NCI-H345 treated with DMSO at 0.1 percent for 48 hours (cell line): ENCODE measurements at regions not wholly inside any gene's neighbourhood (a gene's known extent, or its start where the extent isn't known, plus 50 kb on each side); places are given as distances from the start of the nearest gene placed in this dataset.
A peak's percentile ranks its signal among the peaks of the same experiment; 100 is the strongest.
"Not testable (repeated sequence)": the region's sequence is repeated elsewhere in the genome, so short reads cannot be mapped to it uniquely, and the experiment has no call there.

Source experiments
- DNase-seq: peaks from one replicate; lab custom pipeline; 2025; ENCODE audit not compliant: unreplicated experiment; lab: John Stamatoyannopoulos, UW

DNA sequence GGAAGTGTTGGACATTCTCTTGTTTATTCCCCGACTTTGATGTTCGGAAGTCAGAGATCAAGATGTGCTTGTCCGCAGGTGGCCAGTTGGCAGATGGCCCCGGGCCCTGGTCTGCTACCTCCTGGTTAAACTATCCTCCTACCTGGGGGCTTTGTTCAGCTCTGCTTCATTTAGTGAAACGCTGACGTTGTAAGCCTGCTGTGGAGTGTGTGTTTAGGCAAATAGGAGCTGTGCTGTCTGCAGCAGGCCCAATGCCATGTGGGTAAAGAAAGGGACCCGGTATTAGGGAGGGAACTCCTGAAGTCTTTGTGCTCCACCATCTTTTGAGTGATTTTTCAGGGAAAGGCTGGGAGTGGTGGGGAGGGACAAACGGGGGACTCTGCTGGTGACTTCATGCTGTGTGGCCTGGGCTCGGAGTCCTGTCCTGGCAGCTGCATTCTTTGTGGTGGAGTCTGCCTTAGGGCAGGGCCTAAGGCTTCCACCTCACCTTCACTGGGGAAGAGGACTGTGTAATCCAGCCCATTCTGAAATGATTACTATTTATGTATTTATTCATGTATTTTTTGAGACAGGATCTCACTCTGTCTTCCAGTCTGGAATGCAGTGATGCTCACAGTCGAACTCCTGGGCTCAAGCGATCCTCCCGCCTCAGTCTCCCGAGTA, 171.1 kb upstream of the KLF6 start:
- DNase-seq, result peak; percentile 81

DNA sequence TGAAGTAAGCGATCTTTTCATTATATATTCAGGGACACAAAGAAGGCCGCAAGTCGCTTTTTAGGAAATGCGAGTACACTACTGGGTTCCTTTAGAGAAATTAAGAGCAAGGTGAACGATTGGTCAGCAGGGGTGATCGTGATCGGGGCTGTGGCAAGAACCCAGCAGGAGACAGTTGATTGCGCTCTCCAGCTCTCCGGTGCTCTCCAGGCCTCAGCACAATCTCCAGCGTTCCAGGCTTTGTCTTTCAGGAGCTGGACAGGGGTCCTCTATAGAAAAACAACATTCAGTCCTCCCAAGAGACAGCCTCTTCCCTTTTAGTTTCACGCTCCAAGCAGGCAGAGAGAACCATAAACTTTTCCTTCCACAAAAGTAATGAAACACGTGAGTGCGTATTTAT, 170.5 kb upstream of the KLF6 start:
- peak; percentile 63 for DNase-seq

DNA sequence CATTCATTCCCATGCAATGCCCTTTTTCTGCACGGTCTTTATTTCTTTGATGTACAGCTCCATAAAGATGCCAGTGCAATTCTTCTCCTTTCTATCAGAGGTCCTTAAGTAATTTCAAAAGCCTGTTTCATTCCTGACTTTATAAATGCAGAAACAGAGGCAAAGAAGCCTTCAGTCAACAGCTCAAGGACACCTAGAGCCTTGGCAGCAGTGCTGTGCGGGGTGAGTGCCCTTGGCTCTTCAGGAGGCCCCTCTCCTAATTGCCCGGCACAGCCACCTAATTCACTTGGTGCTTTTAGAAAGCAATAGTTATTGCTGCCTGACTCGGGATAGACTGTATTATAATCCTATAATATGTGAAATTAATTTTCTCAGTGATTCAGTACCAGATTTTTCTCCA, 169.6 kb upstream of the KLF6 start:
- DNase-seq, result no peak

DNA sequence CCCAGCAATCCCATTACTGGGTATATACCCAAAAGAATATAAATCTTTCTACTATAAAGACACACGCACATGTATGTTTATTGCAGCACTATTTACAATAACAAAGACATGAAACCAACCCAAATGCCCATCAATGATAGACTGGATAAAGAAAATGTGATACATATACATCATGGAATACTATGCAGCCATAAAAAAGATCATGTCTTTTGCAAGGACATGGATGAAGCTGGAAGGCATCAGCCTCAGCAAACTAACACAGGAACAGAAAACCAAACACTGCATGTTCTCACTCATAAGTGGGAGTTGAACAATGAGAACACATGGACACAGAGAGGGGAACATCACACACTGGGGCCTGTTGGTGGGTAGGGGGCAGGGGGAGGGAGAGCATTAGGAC, 169.0 kb upstream of the KLF6 start:
- DNase-seq, result not testable (repeated sequence)

DNA sequence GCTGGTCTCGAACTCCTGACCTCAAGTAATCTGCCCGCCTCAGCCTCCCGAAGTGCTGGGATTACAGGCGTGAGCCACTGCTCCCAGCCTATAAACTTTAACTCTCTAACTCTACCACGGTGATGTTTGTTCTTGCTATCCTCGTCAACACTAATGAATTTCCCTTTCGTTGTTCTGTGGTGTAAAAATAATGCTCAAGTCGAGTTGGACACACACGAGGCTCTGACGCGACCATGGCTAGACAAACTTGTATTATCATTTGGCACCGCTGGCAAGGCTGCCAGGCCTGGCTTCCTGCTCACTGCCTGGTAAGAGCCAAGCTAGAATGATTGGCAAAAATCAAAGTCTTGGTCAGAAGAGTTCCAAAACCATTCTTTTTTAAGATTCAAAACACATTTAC, 167.0 kb upstream of the KLF6 start:
- no peak for DNase-seq

DNA sequence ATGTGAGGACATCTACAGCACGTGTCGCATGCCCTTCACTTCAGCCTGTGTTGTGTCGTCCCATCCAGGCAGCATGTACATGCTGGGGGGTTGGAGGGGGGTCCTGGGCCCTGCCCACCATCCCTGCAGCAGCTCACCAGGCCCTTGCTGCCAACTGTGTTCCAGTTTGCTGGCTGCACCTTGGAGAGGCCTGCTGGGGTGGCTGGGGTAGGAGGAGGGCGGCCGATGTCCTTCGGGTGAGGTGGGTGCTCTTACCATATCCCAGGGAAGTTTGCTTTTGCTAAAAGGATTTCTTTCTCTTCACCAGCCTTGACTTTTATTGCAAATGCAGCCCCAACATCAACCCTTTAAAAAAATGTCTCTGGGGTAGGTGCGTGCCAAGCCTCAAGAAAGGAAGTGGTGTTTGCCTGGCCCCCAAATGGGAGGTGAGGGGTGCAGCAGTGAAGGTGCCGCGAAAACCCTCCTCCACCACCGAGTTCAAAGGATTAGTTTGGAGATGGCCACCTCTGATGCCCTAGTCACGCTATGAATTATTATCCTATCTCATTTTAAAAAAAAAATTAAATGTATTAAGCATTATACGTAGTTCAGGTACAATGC, 165.8 kb upstream of the KLF6 start:
- DNase-seq, result no peak

DNA sequence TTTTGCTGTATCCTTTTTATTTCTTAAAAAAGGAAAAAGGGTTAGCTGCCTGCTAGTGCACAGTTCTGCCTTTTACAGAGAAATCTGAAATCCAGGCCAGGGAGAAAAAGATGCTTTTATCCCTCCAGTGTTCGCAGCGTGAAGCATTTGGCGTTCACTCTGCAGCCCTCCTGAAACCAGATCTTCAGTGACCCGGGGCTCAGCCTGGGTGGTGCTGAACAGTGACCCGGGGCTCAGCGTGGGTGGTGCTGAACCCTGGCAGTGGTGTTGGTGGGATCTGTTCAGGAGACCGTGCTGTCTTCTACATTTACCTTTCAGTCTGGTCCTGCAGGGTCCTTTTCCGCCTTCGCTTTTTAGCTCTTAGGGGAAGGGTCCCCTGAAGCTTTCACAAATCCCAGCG, 164.7 kb upstream of the KLF6 start:
- DNase-seq, result no peak

DNA sequence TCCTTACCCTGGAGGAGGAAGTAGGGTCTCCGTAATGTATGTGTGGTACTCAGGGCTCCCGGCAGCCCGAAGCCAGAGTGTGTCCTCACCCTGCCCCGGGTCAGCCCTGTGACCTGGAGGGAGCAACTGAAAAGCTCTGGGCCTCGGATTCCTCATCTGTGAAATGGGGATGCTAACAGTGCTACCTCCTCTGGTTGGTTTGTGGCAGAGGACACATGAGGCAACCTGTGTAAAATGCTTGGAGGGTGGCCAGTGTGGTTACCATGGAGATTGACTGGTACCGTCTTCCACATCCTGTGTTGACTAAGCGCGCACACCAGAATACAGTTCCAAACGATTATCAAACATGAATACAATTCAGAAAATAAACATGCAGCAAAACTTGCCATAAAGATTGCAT, 163.8 kb upstream of the KLF6 start:
- DNase-seq, result no peak

DNA sequence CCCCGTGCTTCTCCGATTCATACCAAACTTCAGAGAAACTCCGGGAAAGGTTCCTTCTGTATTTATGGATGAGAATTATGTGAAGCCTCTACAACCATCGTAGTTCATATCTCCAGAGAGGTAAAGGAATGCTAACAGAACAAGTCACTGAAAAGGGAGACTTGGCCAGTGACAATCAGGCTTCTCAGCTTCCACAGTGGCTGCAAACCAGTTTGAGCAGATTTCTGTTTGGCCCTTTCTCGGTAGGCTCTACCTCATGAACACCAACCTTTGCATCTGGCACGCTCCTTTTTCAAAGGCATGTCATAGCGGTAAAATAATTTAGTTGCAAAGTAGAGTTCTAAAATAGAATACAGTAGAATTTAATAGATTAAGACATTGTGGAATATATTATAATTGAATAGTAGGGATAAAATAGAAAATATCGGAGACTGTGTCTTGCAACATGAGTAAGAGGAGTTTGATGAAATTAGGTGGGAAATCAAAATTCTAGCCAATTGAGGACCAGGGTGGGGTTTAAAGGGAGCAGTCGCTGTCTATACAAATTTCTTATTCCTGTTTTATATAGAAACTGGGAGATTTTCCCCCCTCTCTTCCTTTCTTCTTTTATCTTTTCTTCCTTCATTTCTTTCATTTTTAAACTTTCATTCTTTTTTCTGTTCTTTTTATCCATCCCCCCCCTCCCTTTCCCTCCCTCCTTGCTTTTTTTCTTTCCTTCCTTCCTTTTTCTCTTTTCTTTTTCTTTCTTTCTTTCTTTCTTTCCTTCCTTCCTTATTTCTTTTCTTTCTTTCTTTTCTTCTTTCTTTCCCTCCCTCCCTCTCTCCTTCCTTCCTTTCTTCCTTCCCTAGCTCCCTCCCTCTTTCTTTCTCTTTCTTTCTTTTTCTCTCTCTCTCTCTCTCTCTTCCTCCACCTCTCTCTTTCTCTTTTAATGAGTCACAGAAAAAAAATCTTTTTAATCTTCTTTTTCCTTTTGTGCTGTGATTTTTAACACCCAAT, 161.5 kb upstream of the KLF6 start:
- no peak for DNase-seq

DNA sequence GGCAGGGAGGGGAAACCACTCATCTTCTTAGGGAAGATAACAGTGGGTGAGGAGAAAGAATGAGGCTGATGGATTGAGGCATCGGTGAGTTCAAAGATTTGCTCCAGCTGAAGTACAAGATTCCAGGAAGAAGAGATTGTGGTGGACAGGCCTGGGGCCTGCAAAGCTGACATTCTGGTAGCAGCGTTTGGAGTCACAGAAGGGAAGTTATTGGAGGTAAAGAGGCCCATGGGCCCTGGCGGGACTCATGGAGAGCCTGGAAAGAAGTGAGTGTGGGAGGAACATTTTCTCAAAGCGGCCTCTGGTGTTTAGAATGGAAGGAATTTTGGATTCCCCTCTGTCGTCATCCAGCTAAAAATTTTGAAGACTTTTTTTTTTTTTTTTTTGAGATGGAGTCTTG, 160.0 kb upstream of the KLF6 start:
- DNase-seq, result no peak

DNA sequence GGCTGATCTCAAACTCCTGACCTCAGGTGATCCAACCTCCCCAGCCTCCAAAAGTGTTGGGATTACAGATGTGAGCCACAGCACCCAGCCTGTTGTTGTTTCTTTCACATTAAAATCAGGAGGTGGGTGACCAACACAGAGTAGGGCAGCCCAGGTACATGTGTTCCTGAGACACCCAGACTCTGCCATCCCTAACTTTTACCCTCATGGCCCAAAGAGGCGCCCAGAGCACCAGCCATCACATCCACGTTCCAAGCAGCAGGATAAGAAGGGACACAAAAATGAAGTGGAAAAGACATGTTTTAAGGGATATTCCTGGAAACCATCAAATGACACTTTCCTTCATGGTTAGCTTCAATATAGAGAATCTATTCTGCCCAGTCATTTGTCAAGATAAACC, 159.6 kb upstream of the KLF6 start:
- no peak for DNase-seq

DNA sequence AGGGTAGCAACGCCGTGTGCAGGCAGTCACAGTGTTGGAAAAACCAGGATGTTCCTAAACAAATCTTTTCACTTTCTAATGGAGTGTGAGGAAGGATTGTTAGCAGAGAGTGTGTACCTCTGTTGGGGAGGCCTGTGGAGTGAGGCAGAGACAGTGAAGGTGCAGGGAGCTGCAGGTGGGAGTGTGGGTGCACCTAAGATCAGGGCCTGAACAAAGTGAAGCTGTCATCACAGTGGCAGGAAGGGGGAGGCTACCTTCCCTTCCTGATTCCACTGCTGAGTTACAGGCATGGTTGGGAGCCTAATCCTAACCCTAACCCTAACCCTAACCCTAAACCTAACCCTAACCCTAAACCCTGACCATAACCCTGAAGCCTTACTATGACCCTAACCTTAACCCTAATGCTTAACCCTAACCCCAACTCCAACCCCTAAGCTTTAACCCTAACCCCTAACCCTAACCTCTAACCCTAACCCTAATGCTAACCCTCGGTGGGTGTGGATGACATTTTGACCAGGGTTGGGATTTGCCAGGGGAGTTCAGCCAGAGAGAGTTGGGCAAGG, 158.8 kb upstream of the KLF6 start:
- DNase-seq, result no peak

DNA sequence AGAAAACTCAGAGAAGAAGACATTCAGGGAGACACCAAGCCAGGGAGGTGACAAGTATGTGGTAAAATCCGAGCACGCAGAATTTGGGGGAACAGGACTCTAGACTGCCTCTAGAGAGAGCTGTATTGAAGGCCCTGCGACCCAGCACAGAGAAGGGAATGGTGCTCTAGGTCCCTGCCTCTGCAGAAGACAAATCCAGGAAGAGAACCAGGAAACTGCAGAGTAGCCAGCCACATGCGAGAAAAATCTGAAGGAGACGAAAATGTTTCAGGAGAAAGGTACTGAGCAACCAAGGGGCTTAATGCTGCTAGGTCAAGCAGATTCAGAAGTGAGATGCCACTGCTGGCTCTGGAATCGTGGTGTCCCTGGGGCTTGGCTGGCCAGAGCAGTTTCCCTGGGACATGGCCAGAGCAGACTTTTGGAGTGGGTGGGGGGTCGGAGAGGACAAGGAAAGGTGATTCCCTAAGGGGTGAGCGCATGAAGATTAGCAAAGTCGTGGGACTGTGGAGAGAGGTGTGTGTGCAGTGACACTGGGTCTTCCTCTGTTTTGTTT, 158.0 kb upstream of the KLF6 start:
- DNase-seq, result no peak

DNA sequence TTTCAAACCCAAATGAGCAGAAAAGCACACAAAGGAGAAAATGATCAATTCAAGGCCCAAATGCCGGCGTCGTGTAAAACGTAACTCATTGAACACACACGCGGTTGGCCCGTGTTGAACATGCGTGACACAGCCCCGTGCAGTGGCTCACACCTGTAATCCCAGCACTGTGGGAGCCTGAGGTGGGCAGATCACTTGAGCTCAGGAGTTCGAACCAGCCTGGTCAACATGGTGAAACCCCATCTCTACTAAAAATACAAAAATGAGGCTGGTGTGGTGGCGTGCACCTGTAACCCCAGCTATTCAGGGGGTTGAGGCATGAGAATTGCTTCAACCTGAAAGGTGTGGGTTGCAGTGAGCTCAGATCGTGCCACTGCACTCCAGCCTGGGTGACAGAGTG, 156.7 kb upstream of the KLF6 start:
- DNase-seq, result no peak

DNA sequence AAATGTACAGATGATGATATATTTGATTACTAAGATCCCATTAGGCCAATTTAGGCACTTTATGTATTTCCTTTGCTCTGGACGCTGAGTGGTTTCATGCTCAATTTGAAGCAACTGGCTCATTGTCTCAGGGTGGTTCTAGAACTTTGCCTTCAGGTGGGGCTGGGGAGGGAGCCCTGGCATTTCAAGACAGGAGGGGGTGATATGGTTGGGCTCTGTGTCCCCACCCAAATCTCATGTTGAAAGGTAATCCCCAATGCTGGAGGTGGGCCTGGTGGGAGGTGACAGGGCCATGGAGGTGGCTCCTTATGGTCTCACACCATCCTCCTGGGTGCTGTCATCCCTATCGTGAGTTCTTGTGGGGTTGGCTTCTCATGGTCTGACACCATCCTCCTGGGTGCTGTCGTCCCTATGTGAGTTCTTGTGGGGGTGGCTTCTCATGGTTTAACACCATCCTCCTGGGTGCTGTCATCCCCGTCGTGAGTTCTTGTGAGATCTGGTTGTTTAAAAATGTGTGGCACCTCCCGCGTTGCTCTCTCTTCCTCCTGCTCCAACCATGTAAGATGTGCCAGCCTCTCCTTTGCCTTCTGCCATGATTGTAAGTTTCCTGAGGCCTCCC, 151.5 kb upstream of the KLF6 start:
- DNase-seq, result no peak

DNA sequence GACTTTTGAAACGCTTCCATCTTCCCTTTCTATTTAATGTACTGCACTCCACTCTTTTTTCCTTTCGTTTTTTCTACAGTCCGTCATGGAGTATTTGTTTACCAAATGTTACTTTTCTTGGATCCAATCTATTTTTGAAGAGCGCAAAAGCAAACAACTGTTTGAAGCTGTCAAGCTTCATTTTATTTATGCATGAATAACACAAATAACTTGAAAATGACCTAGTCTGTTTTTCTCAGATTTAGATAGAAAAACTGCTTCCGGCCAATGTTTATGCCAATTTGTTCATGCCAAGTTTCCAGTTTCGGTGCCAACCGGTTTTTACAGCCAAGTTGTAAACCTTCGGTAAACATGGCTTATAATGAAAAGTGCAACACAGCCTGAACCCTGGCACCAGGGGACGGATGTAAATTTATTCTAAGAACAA, 150.9 kb upstream of the KLF6 start:
- peak; percentile 3 for DNase-seq

DNA sequence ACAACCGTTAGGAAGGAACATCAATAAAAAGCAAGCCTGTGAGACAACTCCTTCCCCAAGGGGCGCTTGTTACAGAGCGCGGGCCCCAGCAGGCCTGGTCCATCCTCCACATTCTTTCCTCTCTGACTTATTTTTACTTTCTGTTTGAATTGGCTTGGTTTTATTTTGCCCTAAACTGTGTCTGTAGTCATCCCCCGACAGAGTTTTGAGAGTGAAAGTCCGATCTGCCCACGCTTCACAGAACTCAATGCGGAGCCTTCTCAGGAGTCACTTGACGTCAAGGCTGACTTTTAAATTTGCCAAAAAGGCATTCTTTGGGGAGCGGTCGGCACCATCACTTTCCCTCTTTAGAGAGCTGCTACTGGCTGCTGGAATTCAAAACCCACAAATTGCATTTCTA, 150.1 kb upstream of the KLF6 start:
- DNase-seq, result no peak

DNA sequence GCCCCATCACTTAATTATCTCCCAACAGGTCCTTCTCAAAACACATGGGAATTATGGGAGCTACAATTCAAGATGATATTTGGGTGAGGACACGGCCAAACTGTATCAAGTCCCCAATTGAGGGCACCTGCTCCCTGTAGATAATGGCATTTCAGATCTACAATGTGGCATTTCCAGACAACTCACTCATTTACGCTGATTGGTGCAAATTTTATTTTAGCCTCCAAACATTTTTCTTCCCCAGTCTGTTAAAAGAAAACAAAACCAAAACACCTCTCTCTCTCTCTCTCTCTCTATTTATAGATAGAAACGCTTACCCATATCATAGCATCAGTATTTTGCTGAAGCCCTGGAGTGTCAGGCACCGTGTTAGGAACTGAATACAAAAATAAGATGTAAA, 148.7 kb upstream of the KLF6 start:
- no peak for DNase-seq

DNA sequence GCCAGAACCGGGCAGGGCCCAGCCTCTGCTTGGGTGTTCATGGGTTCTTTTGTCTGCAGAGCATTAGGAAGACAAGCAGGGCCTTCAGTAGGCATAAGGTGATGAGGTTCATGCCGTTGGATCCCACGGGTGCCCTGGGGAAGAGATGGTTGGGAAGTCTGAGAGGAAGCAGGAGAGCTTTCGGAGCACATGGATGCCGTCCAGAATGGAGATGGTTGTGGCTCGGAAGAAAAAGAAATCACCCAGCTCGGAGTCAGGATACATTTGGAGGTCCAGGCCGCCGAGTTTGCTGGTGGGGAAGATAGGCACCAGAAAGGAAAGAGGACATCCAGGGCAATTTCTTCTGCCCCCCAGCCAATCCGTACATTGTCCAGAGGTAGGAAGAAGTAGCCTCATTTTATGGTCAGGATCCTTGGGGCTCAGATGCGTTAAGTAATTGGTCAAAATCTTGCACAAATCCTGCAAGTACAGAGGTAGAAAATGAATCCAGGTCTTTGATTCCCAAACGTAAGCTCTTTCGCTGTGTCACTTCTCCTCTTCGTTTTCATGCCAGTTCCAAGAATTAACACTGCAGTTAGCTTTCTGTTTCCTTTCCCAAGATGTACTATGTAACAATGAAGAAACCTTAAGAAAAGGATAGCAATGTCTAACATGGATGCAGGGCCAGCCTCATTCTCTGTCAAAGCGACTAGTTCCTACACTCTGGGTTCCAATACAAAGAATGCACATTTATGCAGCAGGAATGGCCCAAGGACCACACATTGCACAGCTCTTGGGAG, 147.8 kb upstream of the KLF6 start:
- no peak for DNase-seq

DNA sequence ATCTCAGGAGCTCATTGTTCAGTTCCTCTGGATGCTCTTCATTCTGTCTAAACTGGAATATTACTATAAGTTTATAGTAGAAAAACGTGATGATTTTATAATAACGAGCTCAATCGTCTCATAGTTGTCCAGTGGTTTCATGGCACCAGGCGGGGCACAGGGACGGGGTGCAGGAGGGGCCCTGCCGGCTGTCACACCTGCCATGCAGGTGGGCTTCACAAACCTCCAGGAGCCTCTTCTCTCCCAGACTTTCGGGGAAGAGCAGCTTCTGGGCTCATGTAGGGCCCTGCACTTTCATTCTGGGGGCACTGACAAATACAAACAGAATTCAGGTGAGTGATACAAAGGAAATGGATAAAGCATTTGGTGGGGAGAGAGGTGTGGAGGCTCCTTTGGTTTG, 146.9 kb upstream of the KLF6 start:
- DNase-seq, result no peak
